MCF 10A (cell line): ENCODE measurements at regions not wholly inside any gene's neighbourhood (a gene's known extent, or its start where the extent isn't known, plus 50 kb on each side); places are given as distances from the start of the nearest gene placed in this dataset.

Experiments used
- BruUV-seq: library from RNA; stranded (reverse); fragments of 400-500 nt; replicated peaks from 2 replicates; lab custom pipeline; 2021; lab: Mats Ljungman, UMichigan
- CTCF ChIA-PET: fragments of 300-600 bp; sonication (Branson Sonifier 250); formaldehyde crosslinking; extraction: SDS; loops from one replicate; lab custom pipeline; 2021; ENCODE audit warnings: antibody characterized with exemption, inconsistent platforms; lab: Yijun Ruan, JAX
- POLR2A ChIA-PET: fragments of 300-600, 350-650 bp; sonication (Branson Sonifier 250); formaldehyde crosslinking; extraction: SDS; loops from one replicate; lab custom pipeline; 2020; ENCODE audit warnings: antibody characterized with exemption, inconsistent platforms; lab: Yijun Ruan, JAX
- DNase-seq: peaks from one replicate; pipeline ENCODE4 v3.0.0-alpha.2; 2018; ENCODE audit not compliant: unreplicated experiment
- H3K27ac Mint-ChIP-seq: one replicate; pipeline ENCODE4 v1.8.0; 2022; ENCODE audit warnings: mild to moderate bottlenecking, low read depth, mixed read lengths; ENCODE audit not compliant: unreplicated experiment
- H3K27me3 Mint-ChIP-seq: one replicate; pipeline ENCODE4 v1.8.0; 2022; ENCODE audit warnings: mixed read lengths; ENCODE audit not compliant: insufficient read depth, unreplicated experiment
- H3K36me3 Mint-ChIP-seq: one replicate; pipeline ENCODE4 v1.8.0; 2022; ENCODE audit warnings: mild to moderate bottlenecking, moderate library complexity, mixed read lengths; ENCODE audit not compliant: insufficient read depth, unreplicated experiment
- H3K4me1 Mint-ChIP-seq: one replicate; pipeline ENCODE4 v1.8.0; 2022; ENCODE audit warnings: mixed read lengths; ENCODE audit not compliant: insufficient read depth, unreplicated experiment
- H3K4me3 Mint-ChIP-seq: one replicate; pipeline ENCODE4 v1.8.0; 2022; ENCODE audit warnings: mild to moderate bottlenecking, moderate library complexity, mixed read lengths; ENCODE audit not compliant: unreplicated experiment
- H3K9me3 Mint-ChIP-seq: one replicate; pipeline ENCODE4 v1.8.0; 2022; ENCODE audit warnings: mixed read lengths; ENCODE audit not compliant: unreplicated experiment
- intact Hi-C: fragments of 100-400 bp; cut with micrococcal nuclease; formaldehyde crosslinking; loops from 2 replicates; pipeline ENCODE4 v1.14.1; 2022
- TF ChIP-seq, protein P1 (sequence below): fragments of 200-600 bp; IDR thresholded peaks from one replicate; pipeline ENCODE4 v1.8.0; 2022; ENCODE audit warnings: antibody characterized with exemption, mild to moderate bottlenecking; ENCODE audit not compliant: unreplicated experiment

GRCh38 chr2:234788841-234789240 lies 163.0 kb upstream of the SH3BP4 start:
- ChIA-PET CTCF (no interaction called here), POLR2A (no interaction called here)
- Mint-ChIP-seq H3K4me1 (no peaks in the 10 kb centered on the region), H3K36me3 (no peaks in the 10 kb centered on the region), H3K9me3 (peaks cover 7% of the 10 kb centered on the region), H3K27ac (no peak overlapping the region), H3K4me3 (no peak overlapping the region), H3K27me3 (no peaks in the 10 kb centered on the region)
- TF ChIP-seq, protein P1, sequence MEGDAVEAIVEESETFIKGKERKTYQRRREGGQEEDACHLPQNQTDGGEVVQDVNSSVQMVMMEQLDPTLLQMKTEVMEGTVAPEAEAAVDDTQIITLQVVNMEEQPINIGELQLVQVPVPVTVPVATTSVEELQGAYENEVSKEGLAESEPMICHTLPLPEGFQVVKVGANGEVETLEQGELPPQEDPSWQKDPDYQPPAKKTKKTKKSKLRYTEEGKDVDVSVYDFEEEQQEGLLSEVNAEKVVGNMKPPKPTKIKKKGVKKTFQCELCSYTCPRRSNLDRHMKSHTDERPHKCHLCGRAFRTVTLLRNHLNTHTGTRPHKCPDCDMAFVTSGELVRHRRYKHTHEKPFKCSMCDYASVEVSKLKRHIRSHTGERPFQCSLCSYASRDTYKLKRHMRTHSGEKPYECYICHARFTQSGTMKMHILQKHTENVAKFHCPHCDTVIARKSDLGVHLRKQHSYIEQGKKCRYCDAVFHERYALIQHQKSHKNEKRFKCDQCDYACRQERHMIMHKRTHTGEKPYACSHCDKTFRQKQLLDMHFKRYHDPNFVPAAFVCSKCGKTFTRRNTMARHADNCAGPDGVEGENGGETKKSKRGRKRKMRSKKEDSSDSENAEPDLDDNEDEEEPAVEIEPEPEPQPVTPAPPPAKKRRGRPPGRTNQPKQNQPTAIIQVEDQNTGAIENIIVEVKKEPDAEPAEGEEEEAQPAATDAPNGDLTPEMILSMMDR, result no peak
- BruUV-seq, result no TSS peak
- intact Hi-C loops, result no loop called here
- no peak for DNase-seq

GRCh38 chr2:234788381-234788780 lies 163.4 kb upstream of the SH3BP4 start:
- H3K4me3 Mint-ChIP-seq, result no peak overlapping the region
- POLR2A ChIA-PET, result no interaction called here

DNA sequence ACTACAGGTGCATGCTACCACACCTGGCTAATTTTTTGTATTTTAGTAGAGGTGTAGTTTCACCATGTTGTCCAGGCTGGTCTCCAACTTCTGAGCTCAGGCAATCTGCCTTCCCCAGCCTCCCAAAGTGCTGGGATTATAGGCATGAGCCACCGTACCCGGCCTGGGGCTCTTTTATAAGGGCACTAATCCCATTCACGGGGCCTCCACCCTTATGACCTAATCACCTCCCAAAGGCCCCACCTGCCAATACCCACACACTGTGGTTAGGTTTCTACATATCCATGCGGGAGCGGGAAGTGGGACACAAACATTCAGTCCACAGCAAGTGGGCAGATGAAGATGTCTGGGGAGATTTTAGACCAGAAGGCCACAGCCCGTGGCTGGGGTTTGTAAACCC lies 164.7 kb upstream of the SH3BP4 start:
- intact Hi-C loops, result no loop called here
- CTCF ChIA-PET, result interaction anchor here (0.8 kb wide), 1 partner anchor 606 kb away, joined by 3 read pairs; no protein-coding TSS in a partner anchor

More at GRCh38 chr2:234788381-234788780, 163.4 kb upstream of the SH3BP4 start:
- Mint-ChIP-seq H3K36me3 (no peaks in the 10 kb centered on the region), H3K27ac (no peak overlapping the region), H3K27me3 (no peaks in the 10 kb centered on the region), H3K4me1 (no peaks in the 10 kb centered on the region), H3K9me3 (peaks cover 11% of the 10 kb centered on the region)
- no peak for DNase-seq
- TF ChIP-seq, protein P1, result no peak
- CTCF ChIA-PET, result no interaction called here
- no TSS peak for BruUV-seq
- intact Hi-C loops, result no loop called here

GRCh38 chr2:234773764-234774409 lies 177.9 kb upstream of the SH3BP4 start:
- intact Hi-C loops, result no loop called here
- Mint-ChIP-seq H3K4me1 (peaks cover 12% of the 10 kb centered on the region), H3K36me3 (no peaks in the 10 kb centered on the region), H3K4me3 (no peak overlapping the region), H3K27me3 (peaks cover 22% of the 10 kb centered on the region), H3K9me3 (no peaks in the 10 kb centered on the region), H3K27ac (no peak overlapping the region)
- TF ChIP-seq, protein P1, result no peak
- ChIA-PET CTCF (interaction anchor here (0.7 kb wide), 1 partner anchor 60 kb away, joined by 5 read pairs; no protein-coding TSS in a partner anchor), POLR2A (no interaction called here)
- BruUV-seq, result no TSS peak
- DNase-seq, result no peak

More for the DNA sequence above, 164.7 kb upstream of the SH3BP4 start:
- POLR2A ChIA-PET, result no interaction called here
- Mint-ChIP-seq H3K4me1 (no peaks in the 10 kb centered on the region), H3K36me3 (no peaks in the 10 kb centered on the region), H3K4me3 (no peak overlapping the region), H3K27me3 (no peaks in the 10 kb centered on the region), H3K27ac (no peak overlapping the region), H3K9me3 (peaks cover 22% of the 10 kb centered on the region)
- TF ChIP-seq, protein P1, result no peak
- no TSS peak for BruUV-seq
- no peak for DNase-seq
